Psoas muscle (tissue), 7 donors: ENCODE measurements at regions not wholly inside any gene's neighbourhood (a gene's known extent, or its start where the extent isn't known, plus 50 kb on each side); places are given as distances from the start of the nearest gene placed in this dataset.

Experiments used
- ATAC-seq, 4 donors: fragments of 200-7000 bp; cut with Tn5 transposase; one replicate each; pipeline ENCODE4 v1.9.1; 2020; ENCODE audit warnings: moderate library complexity in 3 of 4, mild to moderate bottlenecking in 2 of 4
- DNase-seq, 2 donors: peaks; one replicate each; pipeline ENCODE4 v3.0.0-alpha.2; 2020
- H3K27ac ChIP-seq: fragments of 200-600 bp; one replicate; pipeline ENCODE4 v1.8.0; 2022
- H3K27me3 ChIP-seq, 3 donors: fragments of 200-600 bp in 1 of 3; one replicate each; pipeline versions ENCODE4 v1.6.1 to v1.8.0; 2013 to 2022; ENCODE audit warnings: low read length in 2 of 3, mild to moderate bottlenecking in 2 of 3, moderate library complexity in 1 of 3; ENCODE audit not compliant: insufficient read depth in 3 of 3
- H3K36me3 ChIP-seq, 2 donors: fragments of 200-600 bp in 1 of 2; one replicate each; pipeline versions ENCODE4 v1.6.1 to v1.8.0; 2013 to 2022; ENCODE audit warnings: low read depth in 1 of 2, mild to moderate bottlenecking in 1 of 2, moderate library complexity in 1 of 2; ENCODE audit not compliant: insufficient read depth in 1 of 2
- H3K4me1 ChIP-seq: fragments of 200-600 bp; one replicate; pipeline ENCODE4 v1.8.0; 2022
- H3K4me3 ChIP-seq: fragments of 200-600 bp; one replicate; pipeline ENCODE4 v1.8.0; 2022; ENCODE audit warnings: mild to moderate bottlenecking
- H3K9me3 ChIP-seq: fragments of 200-600 bp; one replicate; pipeline ENCODE4 v1.8.0; 2022
- WGBS, 3 donors: extraction: QIAGEN DNeasy Blood & Tissue Kit; methylation state at CpG; one replicate each; pipeline versions ENCODE4 v1.1.6 to v1.1.7; 2013; 5-methylcytosine and 5-hydroxymethylcytosine counted together
- intact Hi-C, 2 donors: fragments of 100-400 bp; cut with DNase I; formaldehyde crosslinking; loops; one replicate each; pipeline versions ENCODE4 v1.11.0 to v1.14.2; 2022
- TF ChIP-seq, protein P1 (sequence below): fragments of 200-600 bp; IDR thresholded peaks from one replicate; pipeline ENCODE4 v1.8.0; 2022; ENCODE audit warnings: antibody characterized with exemption
- donor health status: healthy with polysubstance abuse.
- donor health status: DM: no; HTN: no; CAD: no; lungs with moderate emphysema.
- donor health status: Bipolar disorder and iron deficiency.
- donor health status: healthy.
- donor health status: DM: yes; HTN: yes; CAD: no.
- donor health status: DM: no; HTN: no; CAD: no.
- donor health status: DM: yes; HTN: yes; CAD: no.

DNA sequence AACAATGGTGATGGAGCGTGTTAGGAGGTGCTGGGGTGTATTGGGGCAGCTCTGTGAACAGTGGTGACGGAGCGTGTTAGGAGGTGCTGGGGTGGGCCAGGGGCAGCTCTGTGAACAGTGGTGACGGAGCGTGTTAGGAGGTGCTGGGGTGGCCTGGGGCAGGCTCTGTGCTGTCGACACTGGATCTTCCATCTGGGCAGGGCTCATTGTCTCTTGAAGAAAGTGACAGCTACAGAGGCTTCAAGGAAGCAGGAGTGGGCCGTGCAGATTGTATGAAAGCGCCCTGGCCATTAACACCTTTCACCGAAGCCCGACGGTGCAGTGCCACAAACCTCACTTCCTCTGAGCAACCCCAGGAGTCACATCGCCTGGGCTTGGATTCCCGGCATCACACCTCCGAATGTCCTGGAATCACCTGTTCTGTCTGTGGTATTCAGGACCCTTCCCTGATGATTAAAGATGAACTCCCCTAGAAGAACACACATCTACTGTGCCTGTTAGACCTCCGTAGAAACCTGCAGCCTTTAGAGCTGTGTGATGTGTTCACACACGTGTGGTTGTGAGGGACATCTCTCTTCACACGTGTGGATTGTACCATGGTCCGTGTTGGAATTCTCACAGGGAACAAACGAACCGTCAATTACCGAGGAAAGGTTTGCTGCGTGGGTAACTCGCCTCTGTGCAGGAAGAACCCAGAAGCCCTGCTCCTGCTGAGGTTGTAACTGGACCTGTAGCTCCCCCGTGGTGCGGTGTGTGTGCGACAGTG is 377.7 kb downstream of the THBS2 start:
- DNase-seq (no peak), ATAC-seq (no peak)
- no peak overlapping the region for H3K27ac ChIP-seq
- 92 to 96% (median 92%) methylated on average over 26 of the region's 26 CpGs for WGBS, 3 donors
- TF ChIP-seq, protein P1, sequence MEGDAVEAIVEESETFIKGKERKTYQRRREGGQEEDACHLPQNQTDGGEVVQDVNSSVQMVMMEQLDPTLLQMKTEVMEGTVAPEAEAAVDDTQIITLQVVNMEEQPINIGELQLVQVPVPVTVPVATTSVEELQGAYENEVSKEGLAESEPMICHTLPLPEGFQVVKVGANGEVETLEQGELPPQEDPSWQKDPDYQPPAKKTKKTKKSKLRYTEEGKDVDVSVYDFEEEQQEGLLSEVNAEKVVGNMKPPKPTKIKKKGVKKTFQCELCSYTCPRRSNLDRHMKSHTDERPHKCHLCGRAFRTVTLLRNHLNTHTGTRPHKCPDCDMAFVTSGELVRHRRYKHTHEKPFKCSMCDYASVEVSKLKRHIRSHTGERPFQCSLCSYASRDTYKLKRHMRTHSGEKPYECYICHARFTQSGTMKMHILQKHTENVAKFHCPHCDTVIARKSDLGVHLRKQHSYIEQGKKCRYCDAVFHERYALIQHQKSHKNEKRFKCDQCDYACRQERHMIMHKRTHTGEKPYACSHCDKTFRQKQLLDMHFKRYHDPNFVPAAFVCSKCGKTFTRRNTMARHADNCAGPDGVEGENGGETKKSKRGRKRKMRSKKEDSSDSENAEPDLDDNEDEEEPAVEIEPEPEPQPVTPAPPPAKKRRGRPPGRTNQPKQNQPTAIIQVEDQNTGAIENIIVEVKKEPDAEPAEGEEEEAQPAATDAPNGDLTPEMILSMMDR = no peak
- H3K4me1 ChIP-seq = no peaks in the 10 kb centered on the region
- H3K4me3 ChIP-seq = no peak overlapping the region
- peaks cover 0 to 6% (median 3%) of the 10 kb centered on the region in 3 donors for H3K27me3 ChIP-seq
- H3K36me3 ChIP-seq = no peaks in the 10 kb centered on the region
- intact Hi-C loops = no loop called here
- no peaks in the 10 kb centered on the region for H3K9me3 ChIP-seq

DNA sequence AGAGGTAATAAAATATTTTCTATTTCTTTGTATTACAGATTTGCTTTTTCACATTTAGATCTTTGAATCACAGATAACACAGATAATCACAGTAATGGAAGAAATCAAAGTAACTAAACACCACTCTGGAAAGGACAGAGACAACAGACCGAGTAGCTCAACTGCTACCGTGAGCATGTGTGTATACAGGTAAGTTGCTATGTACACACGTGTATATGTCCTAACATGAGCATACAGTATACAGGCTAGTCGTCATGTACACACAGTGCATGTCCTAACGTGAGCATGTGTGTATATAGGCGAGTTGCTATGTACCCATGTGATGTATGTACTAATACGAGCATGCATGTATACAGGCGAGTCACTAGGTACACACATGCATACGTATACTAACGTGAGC is 379.0 kb downstream of the THBS2 start:
- Histone ChIP-seq H3K27ac (no peak overlapping the region), H3K9me3 (no peaks in the 10 kb centered on the region), H3K27me3 (peaks cover 0 to 6% (median 3%) of the 10 kb centered on the region in 3 donors), H3K4me3 (no peak overlapping the region), H3K4me1 (no peaks in the 10 kb centered on the region), H3K36me3 (no peaks in the 10 kb centered on the region)
- WGBS, 3 donors = 94 to 96% (median 96%) methylated on average over 10 of the region's 10 CpGs
- TF ChIP-seq, protein P1 = no peak
- ATAC-seq = no peak
- no peak for DNase-seq
- intact Hi-C loops = no loop called here

DNA sequence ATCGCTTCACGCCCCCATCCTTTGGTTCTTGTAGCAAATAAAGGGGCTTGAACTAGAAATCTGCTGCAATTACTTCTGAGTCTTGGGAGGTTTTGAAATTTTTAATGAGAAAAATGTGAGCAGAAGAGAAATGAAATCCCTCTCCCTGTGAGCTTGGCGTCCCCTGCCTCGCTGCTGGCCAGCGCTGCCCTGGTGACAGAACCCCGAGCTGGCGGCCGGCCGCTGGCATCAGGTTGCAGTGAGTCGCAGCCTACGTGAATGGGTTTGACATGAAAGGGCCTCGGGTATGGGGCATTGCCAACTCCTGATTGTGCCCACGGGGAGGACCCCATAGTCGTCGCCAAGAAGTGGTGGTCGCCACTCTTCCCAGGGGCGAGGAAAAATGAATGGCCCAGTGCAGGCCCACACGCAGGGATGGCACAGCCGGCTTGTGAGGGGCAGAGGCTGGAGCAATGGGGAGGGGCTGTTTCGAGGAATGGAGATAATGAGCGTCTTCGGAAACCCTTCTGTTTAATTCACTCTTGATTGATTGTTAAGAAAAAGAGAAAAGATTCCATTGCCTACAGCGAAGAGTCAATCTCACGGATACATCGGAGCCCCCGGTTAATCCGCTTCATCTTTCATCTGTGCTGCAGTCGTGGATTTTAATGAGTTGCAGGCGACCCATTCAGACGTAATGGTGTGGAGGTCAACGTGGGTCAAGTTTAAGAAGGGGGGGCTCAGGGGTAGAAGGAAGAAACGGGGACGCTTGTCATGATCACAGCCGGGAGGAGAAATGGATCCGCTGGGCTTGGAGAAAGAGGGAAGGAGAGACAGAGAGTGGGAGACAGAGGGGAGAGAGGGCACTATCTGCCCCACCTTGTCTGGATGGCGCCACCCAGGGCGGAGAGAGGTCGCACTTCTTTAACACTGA is 380.1 kb downstream of the THBS2 start:
- TF ChIP-seq, protein P1 = no peak
- Histone ChIP-seq H3K9me3 (no peaks in the 10 kb centered on the region), H3K4me1 (no peaks in the 10 kb centered on the region), H3K27me3 (peaks cover 0 to 6% (median 3%) of the 10 kb centered on the region in 3 donors), H3K4me3 (no peak overlapping the region), H3K36me3 (no peaks in the 10 kb centered on the region), H3K27ac (no peak overlapping the region)
- ATAC-seq (no peak), DNase-seq (no peak)
- WGBS, 3 donors = 75 to 80% (median 77%) methylated on average over 38 of the region's 38 CpGs
- intact Hi-C loops = no loop called here

DNA sequence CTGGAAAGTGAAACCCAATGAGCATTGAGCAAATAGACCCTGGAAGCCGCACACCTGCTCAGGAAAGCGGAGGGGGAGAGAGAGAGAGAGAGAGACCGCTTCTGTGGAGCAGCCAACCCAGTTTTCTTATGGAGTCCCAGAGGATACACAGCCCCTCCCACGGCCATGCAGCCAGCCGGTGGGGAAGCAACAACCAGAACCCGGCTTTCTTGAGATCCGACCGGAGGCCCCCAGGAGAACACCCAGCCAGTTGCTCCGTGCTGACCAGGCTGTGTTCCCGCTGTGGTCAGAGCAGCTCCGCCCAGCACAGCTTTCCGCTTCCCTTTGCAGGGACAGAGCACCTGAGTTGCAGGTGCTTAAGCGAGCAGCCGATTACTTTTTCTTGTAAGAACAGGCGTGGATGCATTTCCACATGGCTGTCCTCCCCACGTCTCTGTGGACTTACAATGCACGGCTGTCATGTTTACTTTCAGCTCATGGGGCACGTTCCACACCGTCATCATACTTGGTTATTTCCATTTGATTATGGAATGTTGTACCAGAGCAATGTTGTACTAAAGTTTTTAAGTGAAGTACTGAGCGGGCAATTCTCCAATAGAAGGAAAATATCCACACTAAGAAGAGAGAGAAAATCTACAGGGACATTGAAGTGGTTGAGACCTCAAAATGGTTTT is 381.9 kb downstream of the THBS2 start:
- intact Hi-C loops = no loop called here
- ATAC-seq = no peak
- Histone ChIP-seq H3K27ac (no peak overlapping the region), H3K36me3 (no peaks in the 10 kb centered on the region), H3K27me3 (peaks cover 0 to 6% (median 3%) of the 10 kb centered on the region in 3 donors), H3K9me3 (no peaks in the 10 kb centered on the region), H3K4me1 (no peaks in the 10 kb centered on the region), H3K4me3 (no peak overlapping the region)
- TF ChIP-seq, protein P1 = no peak
- 33 to 52% (median 34%) methylated on average over 19 to 20 of the region's 20 CpGs for WGBS, 3 donors
- DNase-seq = no peak
